ENCODE measurements at regions not wholly inside any gene's neighbourhood (a gene's known extent, or its start where the extent isn't known, plus 50 kb on each side); places are given as distances from the start of the nearest gene placed in this dataset.
"Not testable (repeated sequence)": the region's sequence is repeated elsewhere in the genome, so short reads cannot be mapped to it uniquely, and the experiment has no call there.

GRCh38 chr16:33975744-33976143, 516.3 kb downstream of the TP53TG3F start:
- TF ChIP-seq CTCF (IDR thresholded peaks at IDR 0.05); TCF7L2 (IDR thresholded peaks at IDR 0.05; ENCODE audit: low read depth, low read length); POLR2AphosphoS5 (IDR thresholded peaks at IDR 0.05; ENCODE audit: low read depth, low read length): not testable (repeated sequence)
- TF ChIP-seq, protein P1, sequence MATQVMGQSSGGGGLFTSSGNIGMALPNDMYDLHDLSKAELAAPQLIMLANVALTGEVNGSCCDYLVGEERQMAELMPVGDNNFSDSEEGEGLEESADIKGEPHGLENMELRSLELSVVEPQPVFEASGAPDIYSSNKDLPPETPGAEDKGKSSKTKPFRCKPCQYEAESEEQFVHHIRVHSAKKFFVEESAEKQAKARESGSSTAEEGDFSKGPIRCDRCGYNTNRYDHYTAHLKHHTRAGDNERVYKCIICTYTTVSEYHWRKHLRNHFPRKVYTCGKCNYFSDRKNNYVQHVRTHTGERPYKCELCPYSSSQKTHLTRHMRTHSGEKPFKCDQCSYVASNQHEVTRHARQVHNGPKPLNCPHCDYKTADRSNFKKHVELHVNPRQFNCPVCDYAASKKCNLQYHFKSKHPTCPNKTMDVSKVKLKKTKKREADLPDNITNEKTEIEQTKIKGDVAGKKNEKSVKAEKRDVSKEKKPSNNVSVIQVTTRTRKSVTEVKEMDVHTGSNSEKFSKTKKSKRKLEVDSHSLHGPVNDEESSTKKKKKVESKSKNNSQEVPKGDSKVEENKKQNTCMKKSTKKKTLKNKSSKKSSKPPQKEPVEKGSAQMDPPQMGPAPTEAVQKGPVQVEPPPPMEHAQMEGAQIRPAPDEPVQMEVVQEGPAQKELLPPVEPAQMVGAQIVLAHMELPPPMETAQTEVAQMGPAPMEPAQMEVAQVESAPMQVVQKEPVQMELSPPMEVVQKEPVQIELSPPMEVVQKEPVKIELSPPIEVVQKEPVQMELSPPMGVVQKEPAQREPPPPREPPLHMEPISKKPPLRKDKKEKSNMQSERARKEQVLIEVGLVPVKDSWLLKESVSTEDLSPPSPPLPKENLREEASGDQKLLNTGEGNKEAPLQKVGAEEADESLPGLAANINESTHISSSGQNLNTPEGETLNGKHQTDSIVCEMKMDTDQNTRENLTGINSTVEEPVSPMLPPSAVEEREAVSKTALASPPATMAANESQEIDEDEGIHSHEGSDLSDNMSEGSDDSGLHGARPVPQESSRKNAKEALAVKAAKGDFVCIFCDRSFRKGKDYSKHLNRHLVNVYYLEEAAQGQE (IDR thresholded peaks at IDR 0.05; ENCODE audit: insufficient read depth in 1 of 2, low read depth in 2 of 2, low read length in 1 of 2) = not testable (repeated sequence)
